Suppressor macrophage (primary cell): ENCODE measurements at regions not wholly inside any gene's neighbourhood (a gene's known extent, or its start where the extent isn't known, plus 50 kb on each side); places are given as distances from the start of the nearest gene placed in this dataset.

Experiments
- DNase-seq, 4 experiments: peaks; one replicate each; pipeline ENCODE4 v3.0.0-alpha.2; 2020 to 2022

DNA sequence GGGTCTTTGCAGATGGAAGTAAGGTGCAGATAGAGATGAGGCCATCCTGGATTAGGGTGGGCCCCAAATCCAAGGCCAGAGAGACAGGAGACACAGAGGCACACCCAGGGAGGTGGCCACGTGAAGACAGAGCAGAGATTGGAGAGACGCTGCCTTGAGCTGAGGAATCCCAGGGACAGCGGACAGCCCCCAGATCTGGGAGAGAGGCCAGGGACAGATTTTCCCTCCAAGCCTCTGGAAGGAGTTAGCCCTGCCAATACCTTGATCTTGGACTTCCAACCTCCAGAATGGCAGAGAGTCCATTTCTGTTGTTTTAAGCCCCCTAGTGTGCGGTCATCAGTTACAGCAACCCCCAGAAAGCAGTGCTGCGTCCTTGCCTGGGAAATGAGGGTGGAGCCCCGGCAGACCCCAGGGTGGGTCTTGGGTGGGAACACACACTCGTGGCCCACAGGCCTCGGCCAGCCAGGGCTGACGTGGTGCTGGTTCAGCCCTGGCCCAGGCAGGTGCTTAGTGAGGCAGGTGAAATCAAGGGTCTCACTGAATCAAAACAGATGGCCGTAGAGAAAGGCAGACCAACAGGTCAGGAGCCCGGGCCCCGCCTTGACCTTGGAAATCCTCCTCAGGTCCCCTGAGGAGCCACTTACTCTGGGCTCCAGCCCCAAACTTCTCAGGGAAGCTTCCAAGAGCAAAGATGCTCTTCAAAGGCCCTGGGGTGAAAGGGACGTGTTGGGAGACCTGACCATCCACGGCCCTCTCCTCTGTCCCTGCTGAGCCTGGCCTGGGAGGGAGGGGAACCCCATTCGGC, 169.3 kb downstream of the RBFOX3 start:
- DNase-seq = no peak

DNA sequence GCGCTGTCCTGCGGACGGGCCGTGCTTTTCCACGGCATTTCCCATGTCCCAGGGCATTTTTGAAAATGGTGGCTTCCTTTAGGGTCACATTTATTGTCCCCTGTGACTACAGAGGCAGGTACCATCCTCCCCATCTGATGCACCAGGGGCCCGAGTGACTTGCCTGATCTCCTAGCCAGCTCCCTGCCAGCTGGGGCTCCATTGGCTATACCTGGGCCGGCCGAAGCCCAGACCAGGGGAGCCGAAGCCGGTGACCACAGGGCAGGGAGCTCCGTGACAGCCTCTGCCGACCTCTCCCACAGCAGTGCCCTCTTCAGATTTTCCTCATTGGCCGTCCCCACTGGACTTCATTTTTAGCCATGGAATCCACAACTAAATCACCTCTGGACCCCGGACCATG, 170.6 kb downstream of the RBFOX3 start:
- DNase-seq = no peak

DNA sequence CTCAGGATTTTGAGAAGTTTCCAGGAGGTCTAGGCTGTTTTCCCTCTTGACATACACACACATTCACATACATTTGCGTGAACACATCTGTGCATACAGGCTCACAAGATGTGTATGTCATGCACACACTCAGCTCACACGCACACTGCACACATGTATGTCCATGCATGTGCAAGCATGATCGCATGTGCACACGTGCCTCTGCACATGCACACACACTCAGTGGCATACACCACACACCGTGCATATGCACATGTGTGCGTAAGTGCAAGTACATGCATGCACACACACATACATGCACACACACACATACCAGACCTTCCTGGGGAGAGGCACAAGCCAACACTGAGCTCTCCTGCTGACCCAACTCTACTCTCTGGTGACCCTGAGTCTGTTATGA, 171.4 kb downstream of the RBFOX3 start:
- no peak for DNase-seq

DNA sequence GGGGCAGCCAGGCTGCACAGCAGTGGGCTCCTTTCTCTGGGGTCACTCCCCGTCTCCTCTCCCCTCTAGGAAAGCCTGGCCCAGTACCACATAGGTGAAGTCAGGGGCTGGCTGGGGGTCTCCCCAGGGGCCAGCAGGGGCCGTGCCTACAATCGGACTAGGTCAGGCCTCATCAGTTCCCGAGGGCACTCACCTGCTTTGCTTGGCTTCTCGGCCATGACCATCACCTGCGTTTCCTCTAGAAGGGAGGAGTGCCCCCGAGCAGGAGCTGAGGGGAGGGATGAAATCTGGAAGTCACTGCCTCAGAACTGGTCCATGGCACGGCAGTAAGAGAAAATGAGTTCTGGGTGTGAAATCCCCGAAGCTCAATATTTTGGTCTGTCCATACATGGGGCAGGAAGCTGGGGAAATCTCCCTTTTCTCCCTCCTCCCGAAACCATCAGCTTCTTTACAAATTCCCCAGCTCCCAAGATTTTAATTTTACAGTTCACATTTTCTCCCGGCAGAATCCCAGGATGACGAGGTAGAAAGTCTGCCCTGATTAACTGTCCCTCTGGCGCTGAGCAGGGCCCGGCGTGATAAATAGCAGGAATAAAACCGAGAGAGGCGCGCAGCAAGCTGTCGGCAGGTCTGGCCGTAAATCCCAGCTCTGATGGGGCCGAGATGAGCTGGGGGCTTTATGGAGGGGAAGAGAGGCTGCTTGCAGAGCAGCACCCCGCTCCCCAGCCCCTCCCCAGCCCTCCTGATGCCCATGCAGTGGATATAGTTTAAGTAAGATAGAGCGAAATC, 172.1 kb downstream of the RBFOX3 start:
- DNase-seq = no peak

DNA sequence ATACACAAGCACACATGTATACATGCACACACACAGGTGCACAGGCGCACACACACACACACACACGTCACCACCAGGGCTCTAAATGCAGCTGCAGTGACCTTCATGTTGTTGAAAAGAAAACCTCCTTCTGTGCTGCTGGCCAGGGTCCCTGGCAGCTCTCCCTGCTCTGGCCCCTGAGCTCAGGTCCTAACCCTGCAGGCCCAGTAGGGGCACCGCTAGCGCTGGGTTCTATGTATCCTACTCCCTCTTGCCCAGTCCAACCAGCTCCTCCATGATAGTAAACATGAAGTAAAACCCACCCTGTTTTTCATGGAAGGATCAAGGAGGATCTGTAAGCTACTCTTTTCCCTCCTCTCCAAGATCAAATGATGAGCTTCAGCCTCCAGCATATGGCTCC, 172.8 kb downstream of the RBFOX3 start:
- no peak for DNase-seq

DNA sequence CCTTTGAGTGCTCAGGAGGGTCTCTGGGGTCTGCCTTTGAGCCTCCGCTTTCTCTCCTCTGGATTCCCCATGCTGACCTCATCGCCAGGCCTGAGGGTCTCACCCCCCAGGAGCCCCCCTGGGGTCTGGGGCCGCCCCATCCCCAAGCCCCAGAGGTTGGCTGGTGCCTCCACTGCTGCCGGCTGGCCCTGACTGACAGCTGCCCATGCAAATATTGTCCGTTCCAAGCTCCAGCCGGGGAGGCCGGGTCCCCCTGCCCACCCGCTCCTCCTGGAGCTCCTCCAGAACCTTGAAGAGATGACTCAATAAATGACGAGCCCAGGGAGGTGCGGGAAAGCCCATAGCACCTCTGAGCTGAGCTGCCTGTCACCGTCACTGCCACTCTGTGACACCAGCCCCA, 173.8 kb downstream of the RBFOX3 start:
- DNase-seq = no peak

DNA sequence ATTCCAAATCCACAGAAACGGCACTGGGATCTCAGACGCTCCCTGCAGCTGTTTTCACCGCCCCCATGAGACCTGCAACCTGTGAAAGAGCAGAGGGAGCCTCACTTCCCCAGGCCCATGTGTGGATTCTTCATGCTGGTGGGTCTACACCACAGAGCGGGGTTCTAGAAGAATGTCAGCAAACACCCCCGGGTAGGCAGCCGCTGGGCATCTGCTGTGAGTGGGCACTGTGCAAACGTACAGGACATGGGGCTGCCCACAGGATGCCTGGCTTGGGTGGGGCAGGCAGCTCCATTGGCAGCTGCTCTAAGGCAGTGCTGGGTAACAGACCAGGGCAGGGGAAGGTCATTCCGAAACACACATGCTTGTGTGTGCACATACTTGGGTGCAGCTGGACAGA, 174.9 kb downstream of the RBFOX3 start:
- no peak for DNase-seq

DNA sequence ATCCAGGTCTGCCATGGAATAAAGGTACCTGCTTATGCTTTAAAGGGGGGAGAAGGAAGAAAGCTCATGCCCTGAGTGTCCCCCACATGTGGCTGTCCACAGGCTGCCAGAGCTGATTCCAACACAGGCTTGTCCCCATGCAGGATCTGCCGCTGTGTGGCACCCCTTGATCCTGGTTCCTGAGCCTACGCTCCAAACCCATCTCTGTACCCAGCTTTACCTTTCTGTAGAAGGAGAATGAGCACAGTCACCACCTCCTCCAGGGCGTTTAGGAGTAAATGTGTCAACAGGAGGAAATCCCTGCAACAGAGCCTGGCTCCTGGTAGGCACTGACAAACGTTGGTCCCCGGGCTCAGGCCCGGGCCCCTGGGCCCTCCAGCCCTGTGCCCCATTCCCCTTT, 175.6 kb downstream of the RBFOX3 start:
- DNase-seq = no peak

DNA sequence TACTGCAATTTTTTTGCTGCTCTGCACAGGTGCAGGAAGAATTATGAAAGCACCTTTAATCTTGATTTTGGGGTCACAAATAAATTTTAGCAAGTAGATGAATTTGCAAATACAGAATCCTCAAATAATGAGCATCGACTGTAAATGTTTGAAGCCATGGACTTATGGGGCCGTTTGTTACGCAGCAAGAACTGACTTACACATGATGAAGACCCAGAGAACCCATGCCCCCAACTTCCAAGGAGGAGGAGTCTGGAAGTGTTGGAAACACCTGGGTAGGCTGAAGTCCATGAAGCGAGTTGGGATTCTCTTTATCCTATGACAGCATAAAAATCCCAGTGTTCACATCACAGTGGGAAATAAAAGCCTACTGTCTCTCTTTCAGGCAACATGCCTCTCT, 176.6 kb downstream of the RBFOX3 start:
- no peak for DNase-seq

DNA sequence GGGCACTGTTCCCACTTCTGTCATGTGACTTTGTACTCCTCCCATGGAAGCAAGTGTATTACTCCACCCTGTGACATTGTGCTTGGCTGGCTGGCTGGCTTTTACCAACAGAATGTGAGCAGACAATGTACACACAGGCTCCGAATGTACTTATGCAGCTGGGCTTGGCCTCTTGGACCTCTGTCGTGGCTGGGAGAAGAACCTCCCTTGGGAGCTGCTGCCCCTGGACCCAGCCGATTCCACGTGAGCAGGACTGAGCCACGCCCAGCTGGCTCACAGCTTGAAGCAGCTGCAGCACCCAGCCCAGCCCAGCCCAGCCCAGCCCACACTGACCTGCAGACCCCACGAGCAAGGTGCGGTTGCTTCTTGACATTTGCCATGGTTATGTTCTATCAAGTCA, 177.5 kb downstream of the RBFOX3 start:
- DNase-seq = no peak

DNA sequence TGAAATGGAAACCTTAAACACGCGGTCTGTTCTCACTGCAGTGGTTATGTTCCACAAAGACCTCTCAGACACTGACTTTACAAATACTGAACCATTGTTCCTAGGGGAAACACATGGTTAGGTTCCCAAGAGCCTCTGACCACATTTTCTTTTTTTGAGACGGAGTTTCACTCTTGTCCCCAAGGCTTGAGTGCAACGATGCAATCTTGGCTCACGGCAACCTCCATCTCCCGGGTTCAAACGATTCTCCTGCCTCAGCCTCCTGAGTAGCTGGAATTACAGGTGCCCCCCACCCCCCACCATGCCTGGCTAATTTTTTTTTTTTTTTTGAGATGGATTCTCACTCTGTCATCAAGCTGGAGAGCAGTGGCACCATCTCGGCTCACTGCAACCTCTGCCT, 179.7 kb downstream of the RBFOX3 start:
- no peak for DNase-seq

DNA sequence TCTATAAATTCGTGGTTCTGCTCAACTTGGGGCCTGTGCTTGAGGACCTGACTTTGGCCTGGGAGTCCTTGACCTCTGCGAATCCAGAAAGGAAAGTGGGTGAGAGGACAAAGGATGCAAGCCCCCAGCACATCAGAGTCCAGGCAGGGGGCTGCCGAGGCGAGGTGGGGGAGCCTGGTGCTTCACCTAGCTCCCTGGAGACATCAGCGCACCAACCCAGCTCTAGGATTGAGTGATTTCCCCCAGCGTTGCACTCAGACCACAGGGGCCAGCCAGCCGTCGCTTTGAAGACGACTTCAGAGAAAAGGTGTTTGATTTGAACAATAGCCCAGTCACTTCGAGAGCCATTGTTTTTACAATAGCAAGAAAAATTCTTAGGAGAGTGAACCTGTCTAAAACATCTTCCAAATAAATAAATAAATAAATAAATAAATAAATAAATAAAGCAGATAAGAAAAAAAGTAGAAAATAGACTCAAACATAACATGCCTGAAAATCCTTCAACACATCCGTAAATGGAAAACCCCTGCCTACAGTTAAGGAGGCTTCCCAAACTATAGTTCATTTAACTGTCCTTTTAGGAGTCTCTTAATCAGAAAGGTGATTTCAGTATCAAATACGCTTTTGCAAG, 180.9 kb downstream of the RBFOX3 start:
- DNase-seq = no peak

DNA sequence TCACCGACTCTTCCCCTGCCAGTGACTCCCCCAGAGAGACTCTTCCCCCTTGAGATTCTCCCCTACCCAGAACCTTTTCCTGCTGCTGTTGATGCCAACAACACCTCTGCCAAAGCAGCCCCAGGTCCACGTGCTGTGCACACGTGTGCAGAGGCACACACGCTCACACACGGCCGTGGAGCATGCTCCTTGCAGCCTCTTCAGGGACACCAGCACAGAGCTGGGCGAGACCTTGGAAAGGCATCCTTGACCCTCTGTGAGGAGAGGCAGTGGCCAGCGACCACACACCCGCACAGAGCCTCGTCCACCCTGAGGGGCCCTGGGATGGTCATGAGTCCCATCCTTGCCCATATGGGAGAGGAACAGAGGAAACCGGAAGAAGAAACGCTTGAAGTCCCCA, 181.9 kb downstream of the RBFOX3 start:
- DNase-seq = no peak

DNA sequence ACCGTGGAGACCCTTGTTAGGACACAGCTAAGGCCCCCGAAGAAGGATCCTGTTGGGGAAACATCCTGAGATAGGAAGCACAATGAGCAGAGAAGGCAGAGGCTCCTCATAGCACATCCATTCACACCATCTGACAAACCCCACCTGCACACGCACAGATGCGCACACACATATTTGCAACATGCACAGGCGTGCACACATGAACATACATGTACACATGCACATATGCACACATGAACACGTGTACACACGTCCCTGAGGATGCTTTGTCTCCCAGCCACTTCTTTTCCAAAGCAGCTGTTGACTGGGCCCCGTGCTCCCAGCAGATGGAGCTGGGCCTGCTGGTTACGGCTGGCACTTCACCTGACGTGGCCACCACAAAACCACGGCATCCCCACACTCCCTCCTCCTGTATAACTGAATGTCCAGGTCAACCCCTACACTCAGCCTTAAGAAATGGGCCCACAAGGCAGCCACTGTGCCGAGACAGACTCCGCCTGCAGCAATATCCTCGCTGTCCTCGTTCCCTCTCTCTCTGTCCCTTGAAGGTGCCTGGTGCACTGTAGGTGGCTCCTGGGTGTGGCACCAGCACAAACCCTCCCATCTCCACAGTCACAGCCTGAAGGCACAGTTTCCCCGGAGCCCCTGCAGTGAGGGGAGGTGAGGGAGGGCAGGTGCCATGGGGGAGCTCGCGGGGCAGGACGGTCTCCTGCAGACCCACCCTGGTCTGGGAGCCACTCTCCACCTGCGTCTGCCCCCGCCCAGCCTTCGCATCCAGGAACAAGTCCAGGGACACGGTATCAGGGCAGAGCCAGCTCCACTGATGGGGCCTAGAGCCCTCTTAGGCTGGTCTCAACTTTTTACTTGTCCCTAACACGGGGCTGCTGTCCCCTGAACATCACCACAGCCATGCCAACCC, 183.0 kb downstream of the RBFOX3 start:
- DNase-seq = no peak

DNA sequence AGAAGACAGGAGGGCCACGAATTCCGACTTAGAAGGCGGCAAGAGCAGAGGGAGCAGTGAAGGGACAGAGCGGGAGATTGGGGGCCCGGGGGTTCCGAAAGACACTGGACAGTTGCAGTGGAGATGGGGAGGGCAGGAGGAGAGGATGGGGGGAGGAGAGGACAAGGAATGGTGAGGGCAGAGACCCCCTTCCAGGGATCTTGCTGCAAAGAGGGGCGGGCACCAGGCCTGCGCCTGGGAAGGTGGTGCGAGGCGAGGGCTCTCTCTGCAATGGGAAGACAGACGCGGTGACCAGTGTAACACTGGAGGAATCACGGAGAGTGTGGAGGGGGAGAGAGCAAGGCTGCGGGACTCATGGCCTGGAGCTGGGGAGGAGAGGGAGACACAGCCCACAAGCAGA, 185.2 kb downstream of the RBFOX3 start:
- no peak for DNase-seq

DNA sequence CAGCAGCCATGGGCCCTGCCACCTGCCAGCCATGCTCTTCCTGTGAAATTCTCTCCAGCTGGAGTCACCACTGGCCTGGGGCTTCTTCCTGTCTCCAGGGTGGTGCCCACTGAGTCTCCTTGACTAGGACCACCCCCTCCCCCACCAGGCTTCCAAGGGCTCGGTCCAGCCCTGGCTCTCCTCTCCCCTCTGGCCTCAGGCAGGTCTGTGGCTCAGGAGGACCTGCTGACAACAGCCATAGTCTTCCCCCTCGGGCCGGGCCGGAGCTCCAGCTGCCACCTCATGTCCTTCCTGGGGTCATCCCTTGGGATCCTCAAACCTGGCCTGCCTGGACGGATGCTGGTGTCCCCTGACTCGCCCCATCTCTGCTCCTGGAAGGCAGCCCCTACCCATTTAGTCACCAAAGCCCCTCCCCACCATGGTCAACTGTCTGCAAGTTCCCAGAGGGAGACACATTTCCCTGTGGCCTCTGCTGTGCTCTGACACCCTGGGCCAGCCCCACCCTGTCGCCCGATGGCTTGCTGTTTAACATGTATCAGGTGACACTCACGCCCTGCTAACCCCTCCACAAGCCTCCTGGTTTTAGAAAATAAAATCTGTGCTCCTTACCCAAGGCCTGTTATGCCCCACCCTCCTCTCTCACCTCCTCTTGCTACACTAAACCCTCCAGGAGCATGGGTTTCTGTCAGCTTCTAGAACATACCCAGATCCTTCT, 186.2 kb downstream of the RBFOX3 start:
- DNase-seq = no peak

DNA sequence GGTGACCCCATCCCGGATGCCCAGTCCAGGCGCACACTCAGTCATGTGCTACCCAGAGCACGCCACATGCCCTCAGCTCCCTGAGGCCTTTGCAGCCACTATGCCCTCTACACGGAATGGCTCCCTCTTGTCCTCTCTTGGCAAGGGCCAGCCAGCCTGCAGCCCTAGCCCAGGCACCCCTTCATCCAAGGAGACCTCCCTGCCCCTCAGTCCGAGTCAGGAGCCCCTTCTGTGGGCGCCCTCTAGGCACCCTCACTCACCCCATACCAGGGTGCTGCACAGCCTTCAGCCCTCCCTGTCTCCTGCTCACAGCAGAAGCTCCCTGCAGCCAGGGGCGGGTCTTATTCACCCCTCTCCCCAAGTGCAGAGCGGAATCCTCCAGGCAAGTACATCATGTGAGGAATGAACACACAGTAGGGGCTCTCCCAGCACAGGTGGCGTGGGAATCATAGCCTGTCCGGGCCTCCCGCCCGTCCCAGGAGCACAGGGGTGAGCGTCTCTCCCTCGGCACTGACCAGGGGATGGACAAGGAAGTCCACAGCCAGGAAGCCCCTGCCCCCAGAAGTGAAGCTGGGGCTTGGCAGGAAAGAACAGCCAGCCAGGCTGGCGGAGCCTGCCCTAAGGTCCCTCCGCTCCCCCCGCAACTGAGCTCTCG, 186.9 kb downstream of the RBFOX3 start:
- DNase-seq = no peak

DNA sequence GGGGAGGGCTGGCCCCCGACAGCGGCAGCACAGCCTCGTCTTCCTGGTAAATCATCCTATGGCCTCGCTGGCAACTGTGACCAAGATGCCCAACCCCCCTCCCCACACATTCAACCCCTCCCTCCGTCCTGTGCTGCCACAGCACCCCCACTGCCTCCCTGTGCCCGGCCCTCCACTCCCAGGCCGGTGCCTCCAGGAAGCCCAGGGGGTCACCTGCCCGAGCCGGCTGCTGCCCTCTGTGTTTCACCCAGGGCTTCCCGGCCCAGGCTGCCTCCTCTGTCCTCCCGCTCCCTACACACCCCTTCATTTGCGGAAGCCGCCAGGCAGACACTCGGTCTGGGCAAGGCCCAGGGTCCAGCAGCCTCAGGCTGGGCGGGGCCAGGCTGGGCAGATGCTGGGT, 188.6 kb downstream of the RBFOX3 start:
- DNase-seq = no peak

DNA sequence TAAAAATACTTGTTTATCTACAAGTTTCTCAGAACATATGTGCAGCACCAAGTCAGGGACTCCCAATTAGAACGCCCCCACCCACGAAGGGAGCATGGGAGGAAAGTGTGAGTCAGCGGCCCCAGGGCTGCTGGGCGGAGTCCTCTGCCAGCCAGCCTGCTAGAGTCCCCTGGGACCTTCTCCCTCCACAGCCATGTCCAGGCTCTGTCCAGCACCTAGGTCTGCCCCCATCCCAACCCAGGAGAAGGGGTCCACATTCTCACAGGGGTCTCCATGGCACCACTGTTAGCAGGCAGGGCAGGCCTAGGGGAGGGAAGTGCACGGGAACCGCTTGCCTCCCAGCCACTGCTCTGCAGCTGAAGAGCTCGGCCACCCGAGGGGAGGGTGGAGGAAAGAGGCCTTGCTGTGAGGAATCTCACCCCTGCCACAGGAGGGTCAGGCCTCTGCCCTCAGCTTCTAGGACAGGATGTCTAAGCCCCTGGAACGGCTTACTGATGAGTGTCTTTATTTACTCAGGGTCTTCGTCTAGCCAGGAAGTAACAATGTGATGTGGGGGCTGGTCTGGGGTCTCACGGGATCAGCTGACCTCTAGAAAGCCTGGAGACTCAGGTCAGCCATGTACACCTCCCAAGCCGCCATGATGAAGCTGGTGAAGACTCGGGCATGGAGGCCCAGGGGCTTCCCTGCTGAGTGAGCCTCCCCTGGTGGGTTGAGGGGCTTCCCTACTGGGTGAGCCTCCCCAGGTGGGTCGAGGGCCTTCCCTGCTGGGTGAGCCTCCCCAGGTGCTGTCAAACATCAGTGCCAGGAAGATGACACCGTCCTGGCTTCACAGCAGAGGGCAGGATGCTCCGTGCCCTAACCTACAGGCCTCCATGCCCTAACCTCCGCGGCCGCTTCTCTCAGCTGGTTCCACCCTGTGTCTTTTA, 190.3 kb downstream of the RBFOX3 start:
- DNase-seq = peak in 3 of 4 experiments; percentile 1 to 8 (median 6)

DNA sequence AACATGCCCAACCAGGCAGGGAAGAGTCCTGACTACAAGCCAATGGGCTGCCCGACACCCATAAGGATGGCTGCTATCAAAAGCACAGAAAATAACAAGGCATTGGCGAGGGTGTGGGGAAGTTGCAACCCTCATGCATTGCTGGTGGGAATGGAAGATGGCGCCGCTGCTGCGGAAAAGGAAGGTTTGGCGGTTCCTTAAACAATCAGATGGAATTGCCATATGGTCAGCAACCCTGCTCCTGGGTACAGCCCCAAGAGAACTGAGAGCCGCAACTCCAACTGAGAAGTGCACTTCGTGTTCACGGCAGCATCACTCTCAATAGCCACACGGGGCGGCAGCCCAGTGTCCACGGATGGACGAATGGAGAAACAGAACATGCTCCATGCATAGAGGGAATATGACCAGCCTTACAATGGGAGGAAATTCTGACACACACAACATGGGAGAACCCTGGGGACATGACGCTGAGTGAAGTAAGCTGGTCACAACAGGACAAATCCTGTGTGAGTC, 193.3 kb downstream of the RBFOX3 start:
- DNase-seq = no peak
